ENCODE measurements at regions not wholly inside any gene's neighbourhood (a gene's known extent, or its start where the extent isn't known, plus 50 kb on each side); places are given as distances from the start of the nearest gene placed in this dataset.

- no peak for DNase-seq (ENCODE audit: low read depth)
Measured at GRCh38 chr4:133472244-133472643, 323.1 kb downstream of the PCDH10 start.

- DNase-seq (ENCODE audit: low read depth) = no peak
Measured at GRCh38 chr4:133467290-133467947, 318.3 kb downstream of the PCDH10 start.

DNA sequence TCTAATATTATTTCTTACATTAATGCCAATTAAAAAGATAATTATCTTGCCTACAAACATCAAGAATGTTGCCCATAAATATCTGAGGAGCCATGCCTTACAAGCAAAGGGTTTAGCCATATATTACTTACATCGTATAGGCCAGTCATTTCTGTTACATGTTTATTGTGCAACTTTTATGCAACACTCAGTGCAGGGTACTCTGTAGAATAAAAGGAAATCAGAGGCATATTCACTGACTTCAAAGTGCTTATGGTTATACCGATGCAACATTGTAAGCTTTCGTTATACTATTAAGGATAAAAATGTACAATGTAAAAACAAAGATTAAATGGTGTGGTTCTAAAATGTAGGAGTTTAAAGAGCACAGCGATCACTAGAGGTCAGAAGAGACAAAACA lies 315.9 kb downstream of the PCDH10 start:
- DNase-seq (ENCODE audit: low read depth) = no peak

GRCh38 chr4:133464311-133464710 lies 315.2 kb downstream of the PCDH10 start:
- DNase-seq (ENCODE audit: low read depth) = no peak

- DNase-seq (ENCODE audit: low read depth) = no peak
Measured at GRCh38 chr4:133452678-133453077, 303.6 kb downstream of the PCDH10 start.

DNA sequence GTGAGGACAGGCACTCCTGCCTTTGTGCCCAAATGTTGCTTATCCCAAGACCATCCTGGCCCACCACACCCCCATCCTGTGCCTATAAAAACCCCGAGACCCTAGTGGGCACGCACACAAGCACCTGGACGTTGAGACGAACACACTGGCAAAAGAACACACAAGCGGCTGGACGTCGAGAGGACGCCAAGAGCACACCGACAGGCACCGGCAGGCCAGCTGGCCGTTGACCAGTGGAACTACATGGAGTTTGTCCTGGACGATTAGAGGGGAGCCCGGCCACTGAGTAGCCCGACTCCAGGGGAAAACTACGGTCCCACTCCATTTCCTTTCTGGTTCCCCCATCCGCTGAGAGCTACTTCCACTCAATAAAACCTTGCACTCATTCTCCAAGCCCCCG lies 301.7 kb downstream of the PCDH10 start:
- DNase-seq (ENCODE audit: low read depth) = no peak

DNA sequence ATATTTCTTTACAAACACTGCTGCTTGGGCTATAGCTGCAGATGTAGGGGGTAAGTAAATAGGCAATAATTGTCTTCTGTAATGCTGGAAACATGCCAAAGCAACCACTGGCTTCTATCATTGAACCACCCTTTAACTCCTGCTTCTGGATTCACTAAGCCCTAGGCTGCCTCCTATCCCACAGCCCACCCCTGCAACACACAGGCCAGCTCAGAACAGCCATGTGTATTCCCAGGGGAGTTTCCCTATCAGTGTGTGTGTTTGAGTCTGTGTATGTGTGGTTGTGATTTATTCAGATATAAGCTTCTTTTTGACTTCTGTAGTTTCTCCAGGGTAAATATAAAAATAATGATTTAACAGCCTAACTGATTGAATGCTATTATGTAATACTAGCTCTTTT lies 291.3 kb downstream of the PCDH10 start:
- DNase-seq (ENCODE audit: low read depth) = no peak

GRCh38 chr4:133439830-133440229 lies 290.7 kb downstream of the PCDH10 start:
- DNase-seq (ENCODE audit: low read depth) = no peak

- DNase-seq (ENCODE audit: low read depth) = no peak
Measured at GRCh38 chr4:133424605-133425004, 275.5 kb downstream of the PCDH10 start.

GRCh38 chr4:133403913-133404312 lies 254.8 kb downstream of the PCDH10 start:
- DNase-seq (ENCODE audit: low read depth) = no peak

GRCh38 chr4:133402616-133403015 lies 253.5 kb downstream of the PCDH10 start:
- peak; percentile 1 for DNase-seq (ENCODE audit: low read depth)

DNA sequence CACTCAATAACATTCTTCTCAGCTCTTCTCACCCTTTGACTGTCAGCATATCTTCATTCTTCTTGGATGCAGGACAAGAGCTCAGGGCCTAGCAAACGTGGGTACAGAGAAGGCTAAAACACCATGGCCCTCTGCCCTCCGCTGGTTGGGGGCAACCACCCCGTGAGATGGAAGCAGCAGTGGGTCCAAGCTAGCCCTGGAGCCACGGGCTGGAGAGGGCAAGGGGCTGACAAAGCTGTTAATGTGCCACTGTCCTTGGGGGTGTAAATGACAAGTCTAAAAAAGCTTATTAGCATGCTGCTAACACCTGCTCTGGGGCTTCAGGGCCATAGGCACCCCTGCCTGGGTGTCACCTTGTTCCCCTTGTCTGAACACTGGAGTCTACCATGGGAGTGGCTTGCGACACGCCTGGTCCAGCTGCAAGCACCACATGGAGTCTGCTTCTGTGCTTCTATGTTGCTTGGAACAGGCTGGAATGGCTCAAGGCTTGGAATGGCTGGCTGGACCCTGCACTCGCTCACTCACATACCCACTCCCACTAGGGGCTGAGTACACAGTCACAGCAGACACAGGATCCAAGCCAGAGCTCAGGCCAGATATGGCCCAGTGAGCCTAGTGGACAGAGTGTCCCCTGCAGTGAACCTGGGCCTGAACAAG lies 246.0 kb downstream of the PCDH10 start:
- DNase-seq (ENCODE audit: low read depth) = no peak

DNA sequence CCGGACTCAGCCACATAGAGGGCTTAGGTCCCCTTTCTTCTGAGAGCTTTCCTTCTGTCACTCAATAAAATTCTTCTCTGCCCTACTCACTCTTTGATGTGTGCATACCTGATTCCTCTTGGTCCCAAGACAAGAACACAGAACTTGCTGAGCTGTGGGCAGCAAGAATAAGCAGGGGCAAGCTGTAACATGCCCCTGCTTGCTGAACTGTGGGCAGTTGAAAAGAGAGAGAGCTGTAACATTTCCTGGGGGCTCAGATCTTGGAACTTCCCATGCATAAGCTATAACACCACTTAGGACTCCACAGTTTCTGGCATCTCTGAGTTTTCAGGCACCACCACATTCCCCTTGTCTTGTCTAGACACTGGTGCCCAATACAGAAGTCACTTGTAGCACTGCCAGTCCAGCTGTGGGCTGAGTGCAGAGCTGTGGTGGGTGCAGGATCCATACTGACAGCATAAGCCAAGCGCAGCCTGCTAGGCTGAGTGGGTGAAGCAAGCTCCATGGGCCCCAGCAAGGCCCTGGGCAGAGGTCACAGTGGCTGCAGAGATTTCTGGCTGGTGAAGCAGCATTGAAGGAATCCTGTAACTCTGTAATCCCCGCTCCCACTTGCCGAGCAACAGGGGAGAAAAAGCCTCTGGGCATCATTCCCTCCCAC lies 241.2 kb downstream of the PCDH10 start:
- DNase-seq (ENCODE audit: low read depth) = no peak

- DNase-seq (ENCODE audit: low read depth) = no peak
Measured at GRCh38 chr4:133389029-133389428, 239.9 kb downstream of the PCDH10 start.

DNA sequence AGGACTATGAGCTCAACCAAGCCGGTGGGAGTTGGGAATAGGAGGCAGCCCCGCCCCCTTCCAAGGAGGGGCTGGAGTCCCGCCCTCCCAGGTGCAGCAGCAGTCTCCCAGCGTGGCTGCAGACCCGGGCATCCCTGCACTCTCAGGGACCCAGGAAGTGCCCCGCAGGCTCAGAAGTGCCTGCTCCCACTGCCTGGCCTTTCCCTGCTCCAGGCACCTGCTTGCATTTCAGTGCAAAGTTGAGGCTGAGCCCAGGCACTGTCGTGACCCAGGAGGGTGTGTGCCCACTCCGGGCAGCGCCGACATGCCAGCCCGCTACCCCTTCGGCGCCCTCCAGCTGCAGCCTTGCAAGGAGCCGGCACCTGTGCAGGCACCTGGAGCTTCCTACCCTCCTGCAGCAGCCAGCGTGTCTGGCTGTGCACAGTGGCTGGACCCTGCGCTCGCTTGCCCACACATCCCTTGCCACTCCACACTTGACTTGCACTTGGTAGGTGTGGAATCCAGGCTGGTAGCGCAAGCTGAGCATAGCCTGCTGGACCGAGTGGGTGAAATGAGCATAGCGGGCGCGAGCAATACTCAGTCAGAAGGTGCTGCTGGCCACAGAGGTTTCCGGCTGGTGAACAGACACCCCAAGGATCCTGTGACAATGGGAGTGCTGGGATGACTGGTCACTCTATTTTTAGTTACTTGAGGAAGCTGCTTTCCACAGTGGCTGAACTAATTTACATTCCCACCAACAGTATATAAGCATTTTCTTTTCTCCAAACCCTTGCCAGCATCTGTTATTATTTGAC lies 236.3 kb downstream of the PCDH10 start:
- no peak for DNase-seq (ENCODE audit: low read depth)

GRCh38 chr4:133379681-133380438 lies 230.8 kb downstream of the PCDH10 start:
- DNase-seq (ENCODE audit: low read depth) = no peak

DNA sequence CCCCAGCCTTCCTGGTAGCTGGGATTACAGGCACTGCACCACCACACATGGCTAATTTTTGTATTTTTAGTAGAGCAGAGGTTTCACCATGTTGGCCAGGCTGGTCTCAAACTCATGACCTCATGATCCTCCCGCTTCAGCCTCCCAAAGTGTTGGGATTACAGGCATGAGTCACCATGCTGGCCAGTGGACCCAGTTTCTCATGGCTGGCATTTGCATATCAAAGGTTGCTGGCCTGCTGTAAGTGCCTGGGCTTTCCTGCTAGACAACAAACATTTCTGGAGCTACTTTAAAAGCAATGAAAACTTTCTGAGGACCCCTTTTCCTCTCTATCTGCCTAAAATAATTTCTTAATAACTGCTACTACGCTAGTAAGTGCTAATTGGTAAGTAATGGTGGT lies 228.2 kb downstream of the PCDH10 start:
- DNase-seq (ENCODE audit: low read depth) = no peak

DNA sequence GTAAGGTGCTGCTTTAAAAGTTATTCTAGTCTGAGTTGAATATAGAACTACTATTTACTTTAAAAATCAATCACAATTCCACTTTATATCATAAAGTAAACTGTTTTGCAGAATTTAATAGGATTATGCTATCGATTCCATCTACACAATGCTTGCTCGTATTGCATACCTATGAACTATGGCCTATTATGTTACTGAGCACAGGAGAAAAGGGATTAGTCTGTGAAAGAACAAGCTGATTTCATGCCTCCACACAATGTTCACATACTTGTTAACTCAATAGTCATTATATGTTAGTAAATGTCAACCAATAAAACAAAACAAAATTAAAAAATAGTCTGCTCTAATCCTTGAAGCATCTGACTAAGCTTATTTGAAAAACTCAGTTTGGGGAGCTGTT lies 223.6 kb downstream of the PCDH10 start:
- no peak for DNase-seq (ENCODE audit: low read depth)

- no peak for DNase-seq (ENCODE audit: low read depth)
Measured at GRCh38 chr4:133355633-133356032, 206.5 kb downstream of the PCDH10 start.

- DNase-seq (ENCODE audit: low read depth) = no peak
Measured at GRCh38 chr4:133347409-133347808, 198.3 kb downstream of the PCDH10 start.

GRCh38 chr4:133324491-133324890 lies 175.4 kb downstream of the PCDH10 start:
- DNase-seq (ENCODE audit: low read depth) = no peak

DNA sequence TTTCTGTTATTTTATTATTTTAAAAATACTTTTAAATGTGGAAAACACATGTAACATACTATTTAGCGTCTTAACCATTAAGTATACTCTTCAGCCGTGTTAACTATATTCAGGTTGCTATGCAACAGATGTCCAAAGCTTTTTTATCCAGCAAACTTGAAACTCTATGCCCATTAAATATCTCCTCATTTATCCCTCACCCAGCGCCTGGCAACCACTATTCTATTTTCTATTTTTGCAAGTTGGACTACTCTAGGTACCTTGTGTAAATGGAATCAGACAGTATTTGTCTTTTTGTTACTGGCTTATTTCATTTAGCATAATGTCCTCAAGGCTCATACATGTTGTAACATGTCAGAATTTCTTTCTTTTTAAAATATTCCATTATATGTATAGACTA lies 174.6 kb downstream of the PCDH10 start:
- DNase-seq (ENCODE audit: low read depth) = no peak

Measured in GM04504 (cell line).